GM21367 (cell line): ENCODE measurements at regions not wholly inside any gene's neighbourhood (a gene's known extent, or its start where the extent isn't known, plus 50 kb on each side); places are given as distances from the start of the nearest gene placed in this dataset.
"Not testable (repeated sequence)": the region's sequence is repeated elsewhere in the genome, so short reads cannot be mapped to it uniquely, and the experiment has no call there.

Experiments used
- ATAC-seq: cut with Tn5 transposase; IDR thresholded peaks from one replicate; pipeline ENCODE4 v1.9.1; 2021; ENCODE audit not compliant: unreplicated experiment

DNA sequence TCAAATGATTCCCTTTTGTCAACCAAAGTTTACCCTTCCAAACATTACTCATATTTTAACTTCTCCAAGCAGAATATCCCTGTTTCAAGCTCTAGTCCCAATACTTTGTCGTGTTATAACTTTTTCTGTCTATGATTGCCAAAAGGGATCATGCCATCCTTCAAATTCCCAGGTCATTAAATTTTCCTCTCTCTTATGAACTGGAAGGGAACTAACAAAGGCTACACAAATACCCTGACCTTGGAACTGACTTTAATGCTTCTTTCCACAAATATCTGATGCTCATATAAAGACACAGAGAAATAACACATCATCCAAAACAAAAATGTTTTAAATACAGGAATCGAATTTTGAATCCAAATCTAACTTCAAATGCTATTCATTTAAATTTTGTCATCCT, 1352.7 kb downstream of the CDH11 start:
- ATAC-seq: no peak

GRCh38 chr16:63760246-63760645, 1361.6 kb downstream of the CDH11 start:
- ATAC-seq: not testable (repeated sequence)

GRCh38 chr16:63752347-63752746, 1369.5 kb downstream of the CDH11 start:
- ATAC-seq: no peak

- no peak for ATAC-seq
Observed at GRCh38 chr16:63749276-63749675, 1372.6 kb downstream of the CDH11 start.

DNA sequence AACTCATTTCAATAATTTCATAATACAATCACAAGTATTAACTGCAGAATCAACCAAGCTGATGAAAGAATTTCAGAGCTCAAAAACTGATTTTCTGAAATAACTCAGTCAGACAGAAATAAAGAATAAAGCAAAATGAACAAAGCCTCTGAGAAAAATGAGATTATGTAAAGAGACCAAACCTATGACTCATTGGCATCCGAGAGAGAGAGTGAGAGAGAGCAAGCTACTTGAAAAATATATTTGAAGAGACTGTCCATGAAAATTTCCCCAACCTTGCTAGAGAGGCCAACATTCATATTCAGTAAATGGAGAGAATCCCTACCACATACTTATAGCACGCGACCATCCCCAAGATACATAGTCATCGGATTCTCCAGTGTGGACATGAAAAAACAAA, 1376.4 kb downstream of the CDH11 start:
- no peak for ATAC-seq

GRCh38 chr16:63744077-63744874, 1377.6 kb downstream of the CDH11 start:
- no peak for ATAC-seq

DNA sequence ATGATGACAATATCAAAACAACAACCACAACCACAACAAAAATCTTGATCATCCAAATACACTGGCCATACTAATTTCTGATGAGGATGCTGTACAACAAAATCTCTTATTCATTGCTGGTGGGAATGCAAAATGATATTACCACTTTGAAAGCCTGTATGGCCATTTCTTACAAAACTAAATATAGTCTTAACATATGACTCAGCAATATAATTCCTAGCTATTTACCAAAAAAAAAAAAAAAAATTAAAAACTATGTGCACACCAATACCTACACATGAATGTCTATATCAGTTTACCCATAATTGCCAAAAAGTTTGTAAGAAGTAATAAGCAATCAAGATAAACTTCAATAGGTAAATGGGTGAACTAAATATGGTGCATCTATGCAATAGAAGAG, 1379.7 kb downstream of the CDH11 start:
- ATAC-seq: no peak

- no peak for ATAC-seq
Observed at GRCh38 chr16:63737633-63738032, 1384.2 kb downstream of the CDH11 start.

GRCh38 chr16:63735456-63735855, 1386.4 kb downstream of the CDH11 start:
- no peak for ATAC-seq

GRCh38 chr16:63720848-63721247, 1401.0 kb downstream of the CDH11 start:
- ATAC-seq: no peak

GRCh38 chr16:63719926-63720325, 1401.9 kb downstream of the CDH11 start:
- ATAC-seq: no peak

DNA sequence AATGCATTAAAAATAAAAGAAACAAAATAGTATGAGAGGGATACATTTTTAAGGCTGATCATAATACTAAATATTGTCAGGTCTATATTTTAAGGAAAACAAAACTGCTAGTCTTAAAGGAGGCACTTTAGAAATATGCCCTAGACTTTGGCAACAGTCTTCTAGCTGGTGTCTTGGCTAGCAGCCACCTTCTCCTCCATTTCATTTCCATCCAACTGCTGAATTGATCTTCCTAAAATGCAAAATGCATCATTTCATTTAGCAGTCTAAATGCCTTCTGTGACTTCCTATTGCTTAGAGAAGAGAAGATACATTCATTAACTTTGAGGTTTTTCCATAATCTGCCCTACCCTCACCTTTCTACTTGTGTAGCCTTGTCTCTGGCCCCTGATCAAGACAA, 1404.1 kb downstream of the CDH11 start:
- no peak for ATAC-seq

DNA sequence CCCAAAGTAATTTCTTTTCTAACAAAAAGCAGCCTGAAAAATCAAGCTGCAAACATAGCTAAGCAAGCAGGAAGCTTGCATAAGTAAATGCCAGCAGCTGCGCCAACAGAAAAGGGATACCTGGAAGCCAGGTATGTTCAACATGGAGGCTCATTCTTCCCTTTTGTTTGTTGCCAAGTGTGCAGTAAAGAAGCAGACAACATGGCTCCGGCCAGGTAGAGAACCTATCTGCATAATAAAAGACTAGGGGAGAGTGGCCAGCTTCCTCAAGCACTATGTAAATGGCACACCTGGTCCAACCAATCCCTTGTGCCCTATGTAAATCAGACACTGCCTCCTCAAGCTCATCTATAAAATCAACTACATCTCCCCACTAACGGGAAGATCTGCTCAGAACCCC, 1407.0 kb downstream of the CDH11 start:
- ATAC-seq: no peak

DNA sequence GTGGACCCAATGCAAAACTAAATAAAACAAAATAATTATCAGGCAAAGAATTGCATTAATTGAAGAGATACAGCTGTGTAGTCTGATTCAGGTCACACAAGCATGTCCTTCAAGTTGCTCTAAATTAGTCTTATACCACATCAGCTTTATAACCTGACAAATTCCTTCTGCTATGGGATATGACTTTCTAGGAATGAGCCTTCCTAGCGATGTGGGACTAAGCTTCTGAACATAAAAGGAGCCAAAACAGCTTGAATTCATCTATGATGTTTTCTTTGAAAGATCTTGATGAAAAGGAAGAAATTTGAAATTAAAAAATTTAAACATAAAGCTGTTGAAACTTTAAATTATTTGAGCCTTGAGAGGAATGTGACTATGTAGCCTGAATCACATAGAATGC, 1409.1 kb downstream of the CDH11 start:
- ATAC-seq: no peak

- no peak for ATAC-seq
Observed at GRCh38 chr16:63703612-63704011, 1418.3 kb downstream of the CDH11 start.

DNA sequence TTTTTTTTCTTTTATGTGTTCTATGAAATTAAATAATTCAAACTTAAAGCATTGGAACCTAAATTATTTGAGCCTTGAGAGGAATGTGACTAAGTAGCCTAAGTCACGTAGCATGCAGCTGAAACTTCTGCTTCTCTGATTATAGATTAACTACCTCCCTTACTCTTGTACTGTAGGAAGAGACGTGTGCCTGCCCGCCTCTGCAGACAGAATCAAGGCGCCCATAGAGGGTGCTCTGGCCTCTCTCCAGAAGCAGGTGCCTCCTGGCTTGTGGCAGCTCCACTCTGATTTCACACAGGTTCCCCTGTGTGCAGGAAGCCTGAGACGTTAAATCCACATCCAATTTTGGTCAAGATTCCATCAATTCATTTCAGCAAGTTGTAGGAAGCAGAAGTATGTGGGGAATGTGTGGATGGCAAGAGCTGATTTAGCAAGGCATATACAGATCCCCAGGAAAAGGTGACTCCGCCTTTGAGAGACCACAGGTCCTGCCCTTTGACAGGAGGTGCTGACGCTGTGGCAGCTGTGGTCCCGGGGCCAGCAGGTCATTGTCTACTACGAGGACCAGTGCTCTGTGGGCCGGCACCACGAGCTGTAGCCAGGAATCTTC, 1418.8 kb downstream of the CDH11 start:
- ATAC-seq: no peak

GRCh38 chr16:63697736-63698135, 1424.1 kb downstream of the CDH11 start:
- no peak for ATAC-seq

GRCh38 chr16:63695347-63695746, 1426.5 kb downstream of the CDH11 start:
- no peak for ATAC-seq

- no peak for ATAC-seq
Observed at GRCh38 chr16:63690961-63691360, 1430.9 kb downstream of the CDH11 start.

- no peak for ATAC-seq
Observed at GRCh38 chr16:63690267-63690666, 1431.6 kb downstream of the CDH11 start.

GRCh38 chr16:63689068-63689467, 1432.8 kb downstream of the CDH11 start:
- no peak for ATAC-seq

DNA sequence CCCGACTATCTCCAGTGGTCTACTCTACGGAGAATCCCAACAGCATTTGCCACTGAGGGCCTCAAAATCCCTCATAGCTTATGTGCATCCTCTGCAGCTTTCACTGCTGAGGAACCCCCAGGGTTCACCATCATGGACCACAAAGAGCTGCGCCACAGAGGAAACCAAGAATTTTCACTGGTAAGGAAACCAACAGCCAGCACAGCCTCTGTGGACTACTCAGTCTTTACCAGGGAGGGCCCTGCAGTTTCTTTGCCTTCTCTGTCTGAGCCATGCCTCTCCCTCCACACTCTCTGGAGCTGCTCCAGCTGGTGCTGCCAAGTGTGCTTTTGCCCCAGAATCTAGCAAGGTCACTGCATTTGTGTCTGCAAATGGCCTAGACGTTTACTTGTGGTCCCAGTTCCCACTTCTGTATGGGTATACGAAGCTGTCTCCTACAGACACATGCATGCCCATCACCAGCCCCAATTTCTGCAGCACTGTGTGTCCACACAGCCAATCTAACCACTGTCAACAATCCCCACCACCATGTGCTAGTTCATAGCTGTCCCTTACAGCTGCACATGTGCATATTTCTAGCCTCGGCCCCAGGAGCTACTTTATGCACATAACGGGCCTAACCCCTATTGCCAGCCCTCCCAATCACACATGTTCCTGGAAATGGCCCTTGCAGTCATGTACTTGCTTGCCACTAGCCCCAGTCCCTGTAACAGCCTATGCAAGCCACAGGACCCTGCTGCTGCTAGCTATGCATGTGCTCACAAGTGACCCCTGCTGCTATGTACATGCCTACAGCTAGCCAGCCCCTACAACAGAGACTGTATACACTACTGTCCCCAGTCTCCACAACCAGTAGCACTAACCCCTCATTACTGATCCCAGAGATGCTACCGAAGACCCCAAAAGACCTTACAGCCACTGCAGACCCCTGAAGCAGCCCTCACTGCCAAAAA, 1437.4 kb downstream of the CDH11 start:
- ATAC-seq: no peak
